ENCODE measurements at regions not wholly inside any gene's neighbourhood (a gene's known extent, or its start where the extent isn't known, plus 50 kb on each side); places are given as distances from the start of the nearest gene placed in this dataset.
A peak's percentile ranks its signal among the peaks of the same experiment; 100 is the strongest.
"Not testable (repeated sequence)": the region's sequence is repeated elsewhere in the genome, so short reads cannot be mapped to it uniquely, and the experiment has no call there.

- no peak for DNase-seq
Observed at GRCh38 chr4:26253968-26254367, 66.8 kb upstream of the RBPJ start.

GRCh38 chr4:26255989-26256388, 64.8 kb upstream of the RBPJ start:
- DNase-seq: no peak

- DNase-seq: not testable (repeated sequence)
Observed at GRCh38 chr4:26257444-26257843, 63.4 kb upstream of the RBPJ start.

- DNase-seq: no peak
Observed at GRCh38 chr4:26257850-26258249, 63.0 kb upstream of the RBPJ start.

- no peak for DNase-seq
Observed at GRCh38 chr4:26260571-26260970, 60.2 kb upstream of the RBPJ start.

- no peak for DNase-seq
Observed at GRCh38 chr4:26261405-26261804, 59.4 kb upstream of the RBPJ start.

GRCh38 chr4:26263165-26263564, 57.6 kb upstream of the RBPJ start:
- no peak for DNase-seq

GRCh38 chr4:26264109-26264508, 56.7 kb upstream of the RBPJ start:
- DNase-seq: no peak

- DNase-seq: peak in 1 of 14 donors; percentile 2
Observed at GRCh38 chr4:26267087-26267486, 53.7 kb upstream of the RBPJ start.

GRCh38 chr4:26268246-26268645, 52.6 kb upstream of the RBPJ start:
- DNase-seq: no peak

- no peak for DNase-seq
Observed at GRCh38 chr4:26269038-26269437, 51.8 kb upstream of the RBPJ start.

Measured in C1 segment of cervical spinal cord (tissue), 14 donors.